Limb (tissue), 2 donors: ENCODE measurements at regions not wholly inside any gene's neighbourhood (a gene's known extent, or its start where the extent isn't known, plus 50 kb on each side); places are given as distances from the start of the nearest gene placed in this dataset.
"Not testable (repeated sequence)": the region's sequence is repeated elsewhere in the genome, so short reads cannot be mapped to it uniquely, and the experiment has no call there.

Experiments
- DNase-seq, 2 donors: peaks; one replicate each; pipeline ENCODE4 v3.0.0-alpha.2; 2016; ENCODE audit errors: extremely low spot score in 2 of 2

DNA sequence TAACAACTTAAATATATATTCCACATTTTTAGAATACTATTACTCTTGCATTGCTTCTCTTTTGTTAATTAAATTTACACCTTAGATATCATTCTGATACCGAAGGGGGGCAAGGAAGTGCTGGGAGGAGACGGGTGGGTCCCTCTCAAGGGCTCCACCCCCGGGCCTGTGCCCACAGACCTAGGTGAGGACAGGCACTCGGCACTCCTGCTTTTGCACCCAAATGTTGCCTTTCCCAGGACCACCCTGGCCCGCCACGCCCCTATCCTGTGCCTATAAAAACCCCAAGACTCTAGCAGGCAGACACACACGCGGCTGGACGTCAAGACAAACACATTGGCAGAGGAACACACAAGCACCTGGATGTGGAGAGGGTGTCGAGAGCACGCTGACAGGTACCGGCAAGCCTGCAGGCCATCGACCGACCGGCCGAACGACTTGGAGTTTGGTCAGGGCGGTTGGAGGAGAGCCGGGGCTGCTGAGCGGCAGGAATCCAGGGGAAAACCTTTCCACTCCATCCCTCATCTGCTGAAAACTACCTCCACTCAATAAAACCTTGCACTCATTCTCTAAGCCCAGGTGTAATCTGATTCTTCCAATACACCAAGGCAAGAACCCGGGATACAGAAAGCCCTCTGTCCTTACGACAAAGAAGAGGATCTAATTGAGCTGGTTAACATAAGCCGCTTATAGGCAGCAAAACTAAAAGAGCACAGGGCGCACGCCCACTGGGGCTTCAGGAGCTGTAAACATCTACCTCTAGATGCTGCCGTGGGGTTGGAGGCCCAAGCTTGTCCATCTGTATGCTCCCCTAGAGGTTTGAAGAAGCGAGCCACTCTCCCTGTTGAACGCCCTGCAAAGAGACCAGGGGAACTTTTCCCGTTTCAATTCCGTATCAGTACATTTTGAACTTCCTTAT lies 197.4 kb upstream of the PRSS16 start:
- DNase-seq: no peak

DNA sequence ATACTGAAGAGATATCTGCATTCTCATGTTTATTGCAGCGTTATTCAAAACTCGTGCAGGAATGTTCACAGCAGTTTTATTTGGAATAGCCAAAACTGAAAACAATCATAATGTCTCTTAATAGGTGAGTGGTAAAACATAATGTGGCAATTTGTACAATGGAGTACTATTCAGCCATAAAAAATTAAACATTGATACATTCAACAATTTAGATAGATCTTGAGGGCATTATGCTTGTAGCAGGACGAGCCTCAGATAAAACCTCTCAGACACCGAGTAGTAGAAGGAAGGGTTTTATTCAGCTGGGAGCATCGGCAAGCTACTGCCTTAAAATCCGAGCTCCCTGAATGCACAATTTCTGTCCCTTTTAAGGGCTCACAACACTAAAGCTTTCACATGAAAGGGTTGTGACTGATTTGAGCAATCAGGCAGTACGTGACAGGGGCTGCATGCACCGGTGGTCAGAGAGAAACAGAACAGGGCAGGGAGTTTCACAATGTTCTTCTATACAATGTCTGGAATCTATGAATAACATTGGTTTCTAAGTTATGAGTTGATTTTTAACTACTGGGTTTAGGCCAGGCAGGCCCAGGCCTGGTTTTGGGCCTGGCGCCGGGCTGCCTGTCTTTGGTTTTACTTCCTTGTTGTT lies 195.3 kb upstream of the PRSS16 start:
- DNase-seq: not testable (repeated sequence)

DNA sequence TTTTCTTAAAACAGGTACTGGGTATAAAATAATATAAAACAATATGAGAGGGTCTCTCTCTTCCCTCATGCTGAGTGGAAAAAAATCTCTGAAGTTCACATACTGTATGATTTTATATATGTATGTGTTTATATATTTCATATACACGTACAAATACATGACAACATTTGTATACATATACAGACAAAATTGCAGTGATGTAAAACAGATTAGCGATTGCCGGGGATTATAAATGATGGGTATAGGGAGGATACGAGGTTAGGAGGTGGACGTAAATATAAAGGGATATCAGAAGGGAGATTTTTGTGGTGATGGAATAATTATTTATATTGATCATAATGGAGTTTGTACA lies 194.8 kb upstream of the PRSS16 start:
- no peak for DNase-seq

DNA sequence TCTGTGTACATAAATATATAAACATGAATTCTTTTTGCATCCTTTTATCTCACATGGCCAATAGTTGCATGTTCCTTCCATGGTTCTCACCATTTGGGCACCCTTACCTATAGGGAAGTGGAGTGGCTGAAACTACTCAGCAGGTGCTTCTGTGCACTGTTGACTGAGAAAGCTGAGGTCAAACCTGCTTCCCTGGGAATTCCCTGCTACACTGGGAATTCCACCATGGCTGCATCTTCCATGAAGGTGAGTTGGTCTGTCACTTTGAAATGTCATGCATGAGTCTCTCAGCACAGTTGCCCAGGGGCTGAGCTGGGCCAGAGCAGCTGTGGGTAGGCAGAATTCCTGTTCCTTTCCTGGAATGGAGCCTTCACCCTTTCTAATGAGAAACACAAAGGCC lies 193.8 kb upstream of the PRSS16 start:
- no peak for DNase-seq

DNA sequence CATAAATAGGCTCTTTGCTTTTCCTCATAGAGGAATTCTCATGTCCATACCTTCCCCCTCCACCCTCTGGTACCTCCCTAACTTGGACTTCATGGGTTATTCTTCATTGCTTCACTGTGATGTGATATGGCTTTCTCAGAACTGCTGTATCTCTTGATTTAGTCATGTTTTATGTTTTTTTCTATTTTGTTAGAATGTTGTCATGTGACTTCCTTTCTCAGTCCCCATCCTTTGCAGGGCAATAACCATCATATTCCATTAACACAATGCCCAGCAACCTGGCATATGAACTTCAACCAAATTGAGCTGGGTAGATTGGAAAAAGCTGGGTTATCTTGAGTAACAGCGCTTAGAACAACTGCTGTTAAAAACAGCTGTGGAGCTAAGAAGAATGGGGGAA lies 190.9 kb upstream of the PRSS16 start:
- no peak for DNase-seq

DNA sequence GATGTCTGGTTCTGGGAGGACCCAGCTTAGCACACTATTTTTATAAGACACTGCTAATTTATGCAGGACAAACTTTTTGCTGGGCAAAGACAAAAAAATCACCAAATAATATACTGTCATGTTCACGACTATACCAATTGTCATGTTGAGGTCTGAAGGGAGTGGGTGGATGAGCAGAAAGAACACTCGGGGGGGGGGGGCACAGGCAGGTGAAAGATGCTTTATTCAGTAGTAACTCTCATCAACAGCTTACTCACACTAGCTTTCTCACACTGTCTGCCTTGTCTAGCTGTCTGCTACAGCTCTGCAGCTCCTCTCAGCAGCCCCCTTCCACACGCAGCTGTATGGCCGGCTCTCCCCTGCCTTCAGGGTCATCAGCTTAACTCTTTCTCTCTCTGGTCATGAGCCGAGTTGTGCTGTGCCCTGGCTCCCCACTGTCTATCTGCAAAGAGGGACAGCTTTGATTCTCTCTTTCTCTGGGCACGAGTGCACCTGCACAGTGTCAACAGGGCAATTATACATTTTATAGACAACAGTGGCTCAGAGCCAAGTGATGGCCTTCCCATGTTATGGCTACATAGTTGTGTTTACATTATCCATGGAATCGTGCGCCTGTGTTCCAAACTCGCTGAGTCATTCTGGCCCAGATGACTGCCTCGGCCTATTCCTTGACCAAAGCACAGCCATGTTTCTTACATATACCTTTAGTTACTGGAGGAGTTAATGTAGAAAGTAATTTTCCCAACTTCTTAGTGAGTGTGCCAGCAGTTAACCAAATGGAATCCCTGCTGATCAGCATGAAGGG lies 187.7 kb upstream of the PRSS16 start:
- DNase-seq: no peak

DNA sequence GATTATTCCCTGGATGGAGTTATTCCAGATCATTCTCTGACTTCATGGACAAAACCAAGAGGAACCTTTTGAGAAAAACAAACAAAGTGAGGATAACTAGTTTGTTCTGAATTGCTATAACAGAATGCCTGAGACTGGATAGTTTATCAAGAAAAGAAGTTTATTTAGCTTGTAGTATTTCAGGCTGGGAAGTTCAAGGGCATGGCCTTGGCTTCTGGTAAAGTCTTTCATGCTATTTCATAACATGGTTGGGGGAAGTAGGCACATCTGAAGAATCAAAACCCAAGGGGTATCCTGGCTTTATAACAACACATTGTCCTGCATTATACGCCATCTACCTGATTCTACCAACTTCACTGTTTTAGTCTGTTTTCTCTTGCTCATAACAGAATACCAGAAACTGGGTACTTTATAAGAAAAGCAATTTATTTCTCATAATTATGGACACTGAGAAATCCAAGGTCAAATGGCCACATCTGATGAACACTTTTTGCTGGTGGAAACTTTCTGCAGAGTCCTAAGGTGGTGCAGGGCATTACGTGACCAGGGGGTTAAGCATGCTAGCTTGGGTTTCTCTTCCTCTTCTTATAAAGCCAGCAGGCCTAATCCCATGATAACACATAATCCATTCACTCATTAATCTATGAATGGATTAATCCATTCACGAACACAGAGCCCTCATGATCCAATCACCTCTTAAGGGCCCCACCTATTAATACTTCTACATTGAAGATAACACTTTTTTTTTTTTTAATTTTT lies 186.1 kb upstream of the PRSS16 start:
- no peak for DNase-seq

DNA sequence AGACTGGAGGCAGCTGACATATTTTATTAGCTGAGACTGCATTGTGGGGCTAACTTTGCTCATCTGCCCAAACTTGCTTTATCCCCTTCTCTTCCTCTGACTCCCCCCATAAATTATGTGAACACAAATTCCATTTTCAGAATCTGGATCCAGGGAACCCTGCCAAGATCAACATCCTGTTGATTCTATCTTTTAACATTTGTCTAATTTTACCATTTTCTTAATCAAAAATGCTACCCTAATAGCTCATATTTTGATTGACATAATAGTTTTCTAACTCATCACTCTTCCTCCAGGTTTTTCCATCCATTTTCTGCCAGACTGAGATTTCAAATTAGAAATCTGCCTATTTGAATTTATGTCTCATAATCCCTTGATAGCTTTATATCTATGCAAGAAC lies 184.7 kb upstream of the PRSS16 start:
- DNase-seq: no peak

DNA sequence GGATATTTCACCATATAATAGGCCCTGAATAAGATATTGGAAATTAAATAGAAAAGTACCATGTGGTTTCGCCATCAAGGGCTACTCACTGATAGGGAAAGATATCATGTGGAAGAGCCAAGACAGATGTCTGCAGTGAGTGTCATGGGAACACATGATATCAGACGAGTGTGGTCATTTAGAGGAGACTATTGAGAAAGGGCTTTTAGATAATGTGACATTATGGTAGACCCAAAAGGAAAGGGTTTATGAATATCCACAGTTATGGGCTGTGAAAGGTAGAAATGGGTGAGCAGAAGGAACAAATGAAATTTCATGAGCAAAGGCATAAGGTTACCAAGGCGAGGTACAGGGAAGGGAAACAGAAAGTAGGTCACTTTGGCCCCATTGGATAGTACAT lies 182.3 kb upstream of the PRSS16 start:
- DNase-seq: no peak

DNA sequence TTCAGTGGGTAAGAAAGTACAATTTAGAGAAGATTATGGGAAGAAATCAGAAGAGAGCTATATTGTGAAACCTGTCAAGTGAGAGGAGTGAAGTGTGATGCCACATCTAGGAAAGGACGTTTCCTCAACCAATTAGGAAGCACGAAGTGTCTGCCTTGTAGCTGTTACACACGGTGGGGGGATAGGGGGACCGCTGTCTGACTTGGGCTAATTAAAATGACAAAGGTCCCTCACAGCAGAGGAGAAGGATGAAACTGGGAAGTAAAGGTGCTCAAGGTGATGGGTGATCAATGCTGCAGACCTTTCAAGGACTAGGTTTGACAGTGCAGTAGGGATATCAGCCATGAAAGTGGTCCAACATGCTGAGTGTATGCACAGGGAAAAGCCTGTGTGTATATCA lies 181.1 kb upstream of the PRSS16 start:
- DNase-seq: no peak

DNA sequence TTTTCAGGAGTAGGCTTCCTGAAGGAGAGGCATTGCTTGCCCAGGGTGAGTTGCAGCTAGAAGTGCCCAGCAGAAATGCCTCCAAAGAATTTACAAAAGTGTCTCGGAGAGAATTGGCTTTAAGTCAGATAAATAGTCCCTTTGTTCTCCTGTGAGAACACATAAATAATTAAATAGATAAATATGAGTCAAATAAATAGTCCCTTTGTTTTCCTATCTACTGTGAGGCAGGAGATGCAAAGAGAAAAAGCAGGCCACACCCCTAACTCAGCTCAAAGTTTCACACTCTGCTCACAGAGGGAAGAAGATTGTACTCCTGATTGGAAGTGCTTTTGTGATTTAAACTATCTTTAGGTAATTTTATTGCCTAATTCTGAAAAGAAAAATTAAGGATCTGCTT lies 180.7 kb upstream of the PRSS16 start:
- no peak for DNase-seq

DNA sequence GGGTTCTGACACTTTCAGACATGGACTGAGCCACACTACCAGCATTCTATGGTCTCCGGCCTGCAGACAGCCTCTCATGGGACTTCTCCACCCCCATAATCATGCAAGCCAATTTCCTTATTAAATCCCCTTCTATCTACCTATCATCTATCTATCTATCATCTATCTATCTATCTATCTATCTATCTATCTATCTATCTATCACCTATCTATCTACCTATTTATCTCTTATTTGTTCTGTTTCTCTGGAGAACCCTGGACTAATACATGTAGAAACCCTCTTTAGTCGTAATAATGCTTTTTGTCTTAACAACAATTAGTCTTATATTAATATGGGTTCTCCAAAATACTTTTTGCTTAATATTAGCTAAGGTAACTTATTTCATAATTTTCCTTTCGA lies 174.1 kb upstream of the PRSS16 start:
- DNase-seq: no peak

DNA sequence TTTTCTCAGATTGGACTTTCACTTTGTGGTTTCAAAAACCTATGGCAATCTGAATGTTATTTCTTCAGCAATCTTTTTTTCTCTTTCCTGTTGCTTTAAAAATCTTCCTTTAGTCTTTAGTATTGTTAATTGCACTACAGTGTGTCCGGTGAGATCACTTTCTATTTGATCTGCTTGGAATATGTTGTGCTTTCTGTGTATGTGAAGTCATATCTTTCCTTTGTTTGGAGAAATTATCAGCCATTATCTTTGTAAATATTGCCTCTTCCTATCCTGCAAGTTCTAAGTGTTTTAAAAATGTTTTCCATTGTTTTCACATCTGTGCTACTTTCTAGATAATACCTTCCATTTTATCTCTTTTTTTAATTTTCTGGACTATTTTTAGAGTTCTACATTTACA lies 171.4 kb upstream of the PRSS16 start:
- DNase-seq: no peak

DNA sequence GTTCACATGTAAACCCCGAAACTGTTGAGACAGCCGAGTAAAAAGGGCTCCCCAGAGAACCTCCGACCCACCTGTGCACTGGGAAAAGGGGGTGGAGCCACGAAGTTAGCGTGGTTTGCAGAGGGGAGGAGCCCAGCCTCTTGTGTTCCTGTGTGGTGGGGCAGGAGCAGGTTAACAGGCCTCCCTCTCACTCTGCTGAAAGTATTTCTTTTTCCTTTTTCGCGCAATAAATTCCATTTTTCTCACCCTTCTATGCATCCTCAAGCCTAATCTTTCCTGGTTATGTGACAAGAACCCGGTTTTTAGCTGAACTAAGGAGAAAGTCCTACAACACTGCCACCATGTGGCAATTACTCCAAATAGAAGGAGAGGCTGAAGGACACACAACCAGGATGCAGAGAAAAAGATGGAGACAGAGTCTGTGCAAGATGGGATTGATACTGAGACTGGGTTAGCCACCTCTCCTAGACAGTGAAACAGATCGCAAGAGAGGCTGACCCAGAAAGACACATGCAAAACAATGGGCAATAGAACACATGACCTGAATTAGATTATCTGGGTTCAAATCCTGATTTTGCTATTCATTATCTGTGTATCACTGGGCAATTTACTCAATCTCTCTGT lies 168.7 kb upstream of the PRSS16 start:
- DNase-seq: peak; percentile 46 to 50

DNA sequence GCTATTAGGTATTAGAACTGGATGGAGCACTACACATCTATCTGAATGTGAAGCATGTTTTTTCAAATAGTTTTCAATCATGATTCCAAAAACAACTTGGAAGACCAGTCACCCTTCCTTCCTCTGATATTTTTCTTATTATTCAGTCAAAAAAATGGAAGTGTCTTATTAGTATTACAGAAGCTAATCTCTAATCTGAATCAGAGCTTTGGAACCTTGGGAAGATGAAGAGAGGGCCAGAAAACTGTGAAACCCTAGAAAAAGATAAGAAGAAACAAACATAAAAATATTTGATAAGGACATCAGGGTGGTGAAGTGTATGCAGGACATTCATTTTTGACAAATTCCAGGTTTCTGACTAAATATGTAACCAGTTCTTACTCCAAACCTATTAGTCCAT lies 166.3 kb upstream of the PRSS16 start:
- DNase-seq: no peak

DNA sequence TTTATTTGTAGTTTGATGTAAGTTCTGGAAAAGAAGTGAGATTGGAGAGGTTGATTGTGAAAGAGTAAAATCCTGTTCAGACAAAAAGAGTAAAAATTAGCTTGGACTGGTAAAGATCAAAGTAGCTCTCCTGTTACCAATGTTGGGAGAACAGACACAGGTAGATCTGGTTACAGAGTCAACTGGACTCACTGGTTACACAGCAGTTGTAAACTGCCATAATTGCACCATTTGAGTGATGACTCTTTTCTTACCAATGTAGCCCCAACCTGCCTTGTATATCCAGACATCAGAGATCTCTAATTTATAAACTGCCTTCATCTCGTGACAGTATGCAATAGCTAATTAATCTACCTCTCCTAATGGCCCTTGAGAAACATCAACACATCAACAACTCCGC lies 165.6 kb upstream of the PRSS16 start:
- DNase-seq: no peak

DNA sequence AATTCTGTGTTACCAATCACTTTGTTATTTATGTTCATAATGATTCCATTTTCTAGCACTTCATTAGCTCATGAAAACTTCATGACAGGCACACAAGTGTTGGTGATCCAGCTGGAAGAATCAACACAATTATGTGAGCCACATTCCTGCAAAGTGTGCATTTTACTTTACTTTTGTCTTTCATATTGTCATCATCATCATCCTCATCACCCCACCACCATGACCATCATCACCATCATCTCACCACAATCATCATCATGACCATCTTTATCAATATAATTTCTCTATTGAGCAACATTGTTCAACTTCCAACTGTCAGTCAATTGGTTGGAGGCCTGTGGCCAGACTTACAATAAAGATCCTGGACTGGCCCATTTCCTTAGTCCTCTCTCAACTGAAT lies 159.4 kb upstream of the PRSS16 start:
- DNase-seq: no peak

DNA sequence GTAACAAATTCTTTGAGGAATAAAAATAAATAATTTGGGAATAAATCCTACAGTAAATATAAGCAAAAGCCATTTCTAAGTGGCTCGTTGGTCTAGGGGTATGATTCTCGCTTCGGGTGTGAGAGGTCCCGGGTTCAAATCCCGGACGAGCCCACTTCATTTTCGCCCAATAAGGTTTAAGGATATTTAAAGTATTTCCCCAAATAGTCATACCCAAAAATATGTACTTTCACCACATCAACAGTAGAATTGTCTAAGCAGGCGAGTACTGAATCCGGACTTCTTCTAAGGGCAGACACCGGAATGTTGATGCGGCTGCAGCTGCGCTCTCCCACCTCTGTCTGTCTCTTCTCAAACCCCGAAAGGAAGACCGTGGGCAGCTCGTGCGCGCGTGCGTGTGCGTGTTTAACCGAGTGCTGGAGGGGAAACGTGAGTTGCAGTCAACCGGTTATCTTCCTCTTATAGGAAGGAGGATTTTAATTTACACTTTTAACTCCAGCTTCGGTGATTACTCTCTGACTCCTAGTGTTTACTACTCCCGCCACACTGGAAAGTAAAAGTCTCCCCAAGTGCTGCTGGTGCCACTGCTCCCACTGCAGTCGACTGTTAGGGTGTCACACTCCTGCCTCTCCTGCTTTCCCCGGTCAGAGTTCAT lies 155.7 kb upstream of the PRSS16 start:
- peak; percentile 6 to 33 for DNase-seq

DNA sequence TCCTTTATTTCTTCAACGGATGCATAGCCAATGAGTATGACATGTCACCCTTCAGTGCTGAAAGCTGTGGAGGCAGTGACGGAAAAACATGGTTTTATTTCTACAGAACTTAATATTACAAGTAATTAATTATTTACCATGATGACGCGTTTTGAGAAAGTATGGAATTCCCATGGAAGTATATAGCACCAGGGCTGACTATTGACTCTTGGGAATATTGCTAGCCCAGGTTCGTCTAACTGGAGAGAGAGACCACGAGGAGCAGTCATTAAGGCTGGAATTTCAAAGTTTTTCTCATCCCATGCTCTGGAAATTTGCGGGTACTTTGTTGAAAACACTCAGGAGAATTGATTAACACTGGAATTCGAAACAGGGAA lies 155.2 kb upstream of the PRSS16 start:
- DNase-seq: no peak

DNA sequence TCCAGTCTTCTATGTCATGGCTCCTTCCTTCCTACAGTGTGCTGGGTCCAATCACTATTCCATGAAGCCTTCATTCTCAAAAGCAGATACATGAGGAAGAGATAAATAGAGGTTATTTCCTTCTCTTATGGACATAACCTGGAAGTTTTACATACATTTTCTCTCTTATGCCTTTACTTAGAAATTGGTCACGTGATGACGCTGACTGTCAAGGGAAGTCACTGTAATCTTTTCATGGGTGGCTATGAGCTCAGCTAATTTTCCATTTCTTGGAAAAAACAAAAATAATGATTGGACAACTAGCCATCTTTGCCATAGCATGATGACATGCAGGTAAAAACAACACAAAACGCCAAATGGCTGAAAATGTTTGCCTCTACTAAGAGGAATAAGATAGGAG lies 151.6 kb upstream of the PRSS16 start:
- DNase-seq: no peak
